ENCODE measurements at regions not wholly inside any gene's neighbourhood (a gene's known extent, or its start where the extent isn't known, plus 50 kb on each side); places are given as distances from the start of the nearest gene placed in this dataset.

- no peak for TF ChIP-seq CTCF (IDR thresholded peaks at IDR 0.05)
- no peaks in the 10 kb centered on the region for H3K27me3 ChIP-seq
- no peaks in the 10 kb centered on the region for H3K9me3 ChIP-seq
- no peak for DNase-seq
- 84 to 91% methylated on average over 12 of the region's 12 CpGs for WGBS, 2 donors
- no peak for FAIRE-seq
- no peak overlapping the region for H3K27ac ChIP-seq
- ATAC-seq: no peak
- intact Hi-C loops (cut with DNase I): no loop called here
- no peaks in the 10 kb centered on the region for H3K4me1 ChIP-seq
- H3K36me3 ChIP-seq: no peaks in the 10 kb centered on the region
- no peak overlapping the region for H3K4me3 ChIP-seq
Observed at GRCh38 chr1:218751208-218751948, 406.2 kb downstream of the TGFB2 start.

GRCh38 chr1:218752126-218752525, 407.0 kb downstream of the TGFB2 start:
- no peaks in the 10 kb centered on the region for H3K4me1 ChIP-seq
- FAIRE-seq: no peak
- no peak for ATAC-seq
- intact Hi-C loops (cut with DNase I): no loop called here
- no peaks in the 10 kb centered on the region for H3K27me3 ChIP-seq
- no peak overlapping the region for H3K4me3 ChIP-seq
- H3K36me3 ChIP-seq: no peaks in the 10 kb centered on the region
- WGBS, 2 donors: 45 to 62% methylated on average over 3 of the region's 3 CpGs
- no peak for TF ChIP-seq CTCF (IDR thresholded peaks at IDR 0.05)
- H3K9me3 ChIP-seq: no peaks in the 10 kb centered on the region
- no peak overlapping the region for H3K27ac ChIP-seq
- DNase-seq: no peak

GRCh38 chr1:218754477-218754876, 409.3 kb downstream of the TGFB2 start:
- no peak overlapping the region for H3K27ac ChIP-seq
- FAIRE-seq: no peak
- no peaks in the 10 kb centered on the region for H3K4me1 ChIP-seq
- DNase-seq: no peak
- H3K27me3 ChIP-seq: no peaks in the 10 kb centered on the region
- ATAC-seq: no peak
- 84 to 90% methylated on average over 9 of the region's 9 CpGs for WGBS, 2 donors
- no peak for TF ChIP-seq CTCF (IDR thresholded peaks at IDR 0.05)
- no peaks in the 10 kb centered on the region for H3K9me3 ChIP-seq
- intact Hi-C loops (cut with DNase I): no loop called here
- no peaks in the 10 kb centered on the region for H3K36me3 ChIP-seq
- H3K4me3 ChIP-seq: no peak overlapping the region

- Histone ChIP-seq H3K36me3 (no peaks in the 10 kb centered on the region), H3K4me1 (no peaks in the 10 kb centered on the region), H3K4me3 (no peak overlapping the region), H3K27me3 (no peaks in the 10 kb centered on the region), H3K27ac (no peak overlapping the region), H3K9me3 (no peaks in the 10 kb centered on the region)
- intact Hi-C loops (cut with DNase I): no loop called here
- TF ChIP-seq CTCF (IDR thresholded peaks at IDR 0.05): no peak
- DNase-seq (no peak), ATAC-seq (no peak), FAIRE-seq (no peak)
- WGBS, 2 donors: 77 to 84% methylated on average over 3 of the region's 3 CpGs
Observed at GRCh38 chr1:218755128-218755527, 410.0 kb downstream of the TGFB2 start.

GRCh38 chr1:218759795-218760194, 413.9 kb upstream of the LYPLAL1 start:
- Histone ChIP-seq H3K4me3 (no peak overlapping the region), H3K4me1 (no peaks in the 10 kb centered on the region), H3K27me3 (no peaks in the 10 kb centered on the region), H3K27ac (no peak overlapping the region), H3K36me3 (no peaks in the 10 kb centered on the region), H3K9me3 (no peaks in the 10 kb centered on the region)
- WGBS, 2 donors: 79 to 91% methylated on average over 3 of the region's 3 CpGs
- intact Hi-C loops (cut with DNase I): no loop called here
- no peak for ATAC-seq
- DNase-seq: no peak
- FAIRE-seq: no peak
- TF ChIP-seq CTCF (IDR thresholded peaks at IDR 0.05): no peak

Measured in pancreas (tissue), 10 donors.